NCI-H460 (cell line): ENCODE measurements at regions not wholly inside any gene's neighbourhood (a gene's known extent, or its start where the extent isn't known, plus 50 kb on each side); places are given as distances from the start of the nearest gene placed in this dataset.

ENCODE experiments used
- DNase-seq: peaks from one replicate; pipeline ENCODE4 v3.0.0-alpha.2; 2016; ENCODE audit warnings: low read depth; ENCODE audit errors: extremely low read depth

DNA sequence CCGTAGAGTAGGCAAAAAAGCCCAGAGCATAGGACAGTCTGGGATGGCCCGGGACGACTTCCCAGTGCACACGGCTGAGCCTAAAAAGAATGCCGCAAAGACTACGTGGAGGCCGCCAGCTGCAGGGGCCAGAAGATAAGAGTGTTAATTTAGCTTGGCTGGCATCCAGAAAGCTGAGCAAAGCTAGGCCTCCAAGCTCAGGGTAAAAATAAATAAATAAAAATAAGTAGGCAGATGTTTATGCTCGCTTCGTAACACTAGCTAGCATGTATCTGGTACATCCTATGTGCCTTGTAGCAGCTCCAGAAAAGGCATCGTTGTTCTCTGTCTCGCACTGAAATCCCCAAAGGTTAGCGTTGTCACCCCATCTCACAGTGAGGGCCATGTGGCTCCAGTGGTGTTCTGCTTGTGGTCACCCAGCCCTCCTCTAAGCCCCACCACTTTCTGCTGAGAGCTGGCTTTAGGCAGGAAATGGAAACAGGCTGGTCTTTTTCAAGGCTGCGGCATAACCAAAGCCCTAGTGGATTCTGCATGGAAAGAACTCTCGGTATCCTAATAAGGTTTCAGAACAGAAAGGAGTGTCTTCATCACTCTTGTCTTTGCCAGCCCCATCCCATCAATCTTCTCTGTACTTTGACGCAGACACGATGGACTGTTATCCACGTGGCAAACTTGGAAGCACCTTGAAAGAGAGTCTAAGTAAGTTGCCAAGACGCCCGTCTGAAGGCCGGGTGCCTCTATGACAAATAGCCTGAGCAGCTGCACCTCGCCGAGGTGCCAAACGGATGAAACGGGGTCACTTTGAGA, 58.1 kb upstream of the MEF2A start:
- DNase-seq, result no peak

DNA sequence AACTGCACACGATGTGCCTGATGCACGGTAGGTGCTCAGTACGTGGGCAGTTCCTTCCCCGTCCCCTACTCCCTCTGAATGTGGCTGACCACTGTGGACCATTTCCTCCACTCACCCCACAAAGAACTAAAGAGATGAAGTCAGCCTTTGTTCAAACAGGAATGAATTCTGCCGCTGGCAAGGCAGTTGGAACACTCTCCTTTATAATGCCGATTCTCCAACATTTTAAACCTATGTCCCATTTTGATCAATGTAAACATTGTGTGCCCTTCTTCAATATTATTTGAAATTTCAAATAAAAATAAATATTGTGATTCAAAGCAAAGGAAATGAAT, 57.5 kb upstream of the MEF2A start:
- DNase-seq, result no peak

DNA sequence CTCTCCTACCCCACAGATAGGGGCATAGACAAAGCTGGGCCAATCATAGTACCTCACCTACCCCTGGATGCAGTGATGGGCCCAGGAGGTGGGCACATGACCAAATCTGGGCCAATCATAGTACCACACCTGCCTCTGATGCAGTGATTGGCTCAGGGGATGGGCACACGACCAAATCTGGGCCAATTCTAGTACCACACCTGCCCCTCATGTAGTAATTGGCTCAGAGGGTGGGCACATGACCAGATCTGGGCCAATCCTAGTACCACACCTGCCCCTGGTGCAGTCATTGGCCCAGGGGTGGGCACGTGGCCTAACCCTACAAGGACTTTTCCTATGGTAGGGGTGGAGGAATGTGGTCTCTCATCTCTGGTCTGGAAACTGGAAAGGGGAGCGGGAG, 56.9 kb upstream of the MEF2A start:
- no peak for DNase-seq

DNA sequence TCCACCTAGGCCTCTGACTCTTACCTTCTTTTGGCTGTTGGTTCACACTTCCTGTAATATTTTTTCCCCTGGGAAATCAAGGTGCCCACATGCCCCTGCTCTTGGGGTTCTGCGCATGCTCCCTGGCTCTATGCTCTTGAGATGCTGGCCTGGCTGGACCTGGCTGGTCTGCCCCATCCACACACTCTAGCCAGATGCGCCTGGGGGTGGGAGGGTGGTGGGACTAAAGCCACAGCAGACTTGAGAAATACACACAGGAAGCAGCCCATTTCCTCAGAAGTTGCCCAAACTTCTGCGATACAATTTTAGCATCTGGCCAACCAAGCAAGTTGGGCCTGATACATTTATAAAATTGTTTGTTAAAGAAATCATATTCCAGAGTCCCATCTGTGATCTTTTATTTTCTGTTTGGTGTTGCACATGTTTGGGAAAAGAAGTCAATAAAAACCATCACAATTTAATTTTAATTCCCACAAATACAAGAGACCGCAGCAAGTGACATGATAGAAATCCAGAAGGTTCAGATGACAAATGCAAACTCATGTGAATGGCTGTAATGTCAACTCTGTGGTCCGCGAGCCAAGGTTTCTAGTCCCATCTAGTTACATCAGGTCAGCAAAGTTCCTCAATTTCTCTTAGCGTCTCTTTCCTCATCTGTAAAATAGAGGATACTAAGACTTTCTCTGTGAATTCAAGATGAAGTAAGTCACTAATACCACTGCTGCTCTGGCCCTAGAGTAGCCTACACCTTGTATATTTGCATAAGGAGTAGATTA, 55.9 kb upstream of the MEF2A start:
- DNase-seq, result no peak

DNA sequence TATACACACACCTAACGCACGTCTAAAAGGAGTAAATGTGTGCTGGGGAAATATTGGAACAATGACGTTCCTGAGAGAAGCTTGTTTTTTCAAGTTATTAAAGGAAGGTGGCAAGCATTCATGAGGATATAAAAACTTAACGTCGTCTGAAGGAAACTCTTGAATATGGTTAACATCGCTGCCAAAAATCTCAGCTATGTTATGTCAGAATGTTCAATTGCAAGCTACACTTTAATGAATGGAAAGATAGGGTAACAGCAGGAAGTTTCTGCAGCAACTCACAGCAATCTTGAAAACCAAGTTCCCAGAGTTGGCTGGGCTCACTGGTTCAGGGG, 54.3 kb upstream of the MEF2A start:
- no peak for DNase-seq

DNA sequence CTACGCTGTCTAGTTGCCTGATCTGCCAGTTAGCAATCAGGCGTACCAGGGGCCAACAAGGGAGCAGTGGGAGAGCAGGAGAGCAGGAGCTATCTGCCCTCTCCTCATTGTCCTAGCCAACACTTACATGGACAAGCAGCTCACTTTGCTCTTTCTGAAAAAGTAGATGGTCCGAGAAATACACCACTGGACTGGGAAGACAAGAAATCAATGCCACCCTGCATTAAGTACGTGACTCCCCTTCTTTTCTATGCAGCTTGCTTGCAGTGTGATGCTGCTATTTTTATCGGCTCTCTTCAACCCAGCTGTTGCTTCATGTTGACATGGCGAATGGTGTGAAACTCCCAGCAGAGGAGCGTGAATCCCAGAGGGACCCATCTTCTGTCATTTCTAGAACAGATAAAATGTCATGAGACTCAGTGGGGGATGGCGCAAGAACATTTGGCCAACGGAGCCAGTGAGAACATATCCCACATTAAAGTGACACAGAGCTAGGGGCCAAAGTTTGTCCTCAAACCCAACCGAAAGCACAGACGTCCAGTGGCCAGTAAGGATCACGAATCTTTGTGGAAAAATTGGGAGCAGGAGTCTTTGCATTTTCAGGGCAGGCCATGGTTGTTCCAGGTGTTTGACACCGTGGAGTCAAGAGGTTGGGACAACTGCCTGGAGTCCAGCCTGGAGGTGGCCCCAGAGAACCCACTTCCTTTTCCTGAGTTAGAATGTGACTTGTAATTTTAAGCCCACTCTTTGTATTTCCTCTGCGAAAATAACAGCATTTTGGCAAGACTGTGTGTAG, 53.7 kb upstream of the MEF2A start:
- DNase-seq, result no peak

DNA sequence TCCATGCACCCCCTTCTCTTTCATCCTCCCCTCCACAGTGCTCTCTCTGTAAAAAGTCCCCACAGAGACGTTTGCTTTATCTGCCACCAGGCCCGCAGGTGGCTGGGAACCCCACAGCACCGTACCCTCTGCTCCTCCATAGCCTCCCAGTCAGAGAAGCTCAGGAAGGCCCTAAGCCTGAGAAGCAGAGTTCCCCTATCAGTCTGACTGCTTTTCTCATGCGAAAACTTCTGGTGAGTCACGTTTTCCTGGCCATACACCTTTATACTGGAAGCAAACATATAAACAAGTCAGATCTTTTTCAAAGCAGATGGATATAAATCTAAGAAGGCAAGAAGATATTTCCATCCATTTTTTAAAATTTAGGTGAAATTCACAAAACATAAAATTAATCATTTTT, 51.5 kb upstream of the MEF2A start:
- DNase-seq, result no peak
